ENCODE measurements at regions not wholly inside any gene's neighbourhood (a gene's known extent, or its start where the extent isn't known, plus 50 kb on each side); places are given as distances from the start of the nearest gene placed in this dataset.

DNA sequence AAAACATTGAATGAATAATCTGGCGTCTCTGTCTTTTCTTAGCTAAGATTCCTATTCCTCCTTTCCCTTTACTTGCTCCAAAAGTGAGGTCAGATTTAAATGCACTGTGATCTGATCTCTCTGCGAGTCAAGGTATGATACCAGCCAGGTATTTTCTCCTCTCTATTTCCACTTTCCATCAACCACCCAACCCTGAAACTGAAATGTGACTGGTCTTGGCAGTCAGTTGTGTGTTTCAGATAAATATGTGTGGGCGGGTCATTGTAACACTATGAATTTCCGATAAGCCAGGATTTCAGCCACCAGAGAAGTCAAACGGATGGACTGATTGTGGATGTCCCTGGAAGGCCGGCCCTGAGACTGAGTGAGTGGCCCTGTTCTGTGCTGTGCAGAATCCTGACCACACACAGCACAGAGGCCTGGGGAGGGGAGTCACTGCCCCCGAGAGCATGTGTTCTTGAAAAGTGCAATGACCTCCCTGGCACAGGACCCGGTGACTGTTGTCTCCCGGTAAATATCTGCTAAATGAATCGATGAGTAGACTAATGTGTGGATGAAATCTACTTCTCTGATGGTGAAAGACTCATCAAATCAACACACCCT lies 612.5 kb upstream of the TMEM132C start:
- TF ChIP-seq EZH2 (IDR thresholded peaks at IDR 0.05; ENCODE audit: insufficient read depth, poor library complexity, severe bottlenecking) (no peak), EZH2phosphoT487 (IDR thresholded peaks at IDR 0.05; ENCODE audit: insufficient read depth, low read depth) (no peak)

Measured in GM23248 (cell line).